GM12892 (cell line): ENCODE measurements at regions not wholly inside any gene's neighbourhood (a gene's known extent, or its start where the extent isn't known, plus 50 kb on each side); places are given as distances from the start of the nearest gene placed in this dataset.

ENCODE experiments used
- POLR2A ChIP-seq: IDR thresholded peaks from 2 replicates; pipeline ENCODE4 v1.6.1; 2011; ENCODE audit warnings: low read depth, low read length, control low read depth
- POLR2AphosphoS5 ChIP-seq: IDR thresholded peaks from 2 replicates; pipeline ENCODE4 v1.6.1; 2011; ENCODE audit warnings: low read depth, low read length, control low read depth
- TAF1 ChIP-seq: IDR thresholded peaks from 2 replicates; pipeline ENCODE4 v1.6.1; 2011; ENCODE audit warnings: low read depth, mild to moderate bottlenecking, control low read depth, low read length, borderline replicate concordance

- TF ChIP-seq POLR2AphosphoS5 (no peak), POLR2A (no peak), TAF1 (no peak)
These were observed 133.8 kb upstream of the ATP6AP2 start for GRCh38 chrX:40446921-40447320.
